Fibroblast of lung (primary cell): ENCODE measurements at regions not wholly inside any gene's neighbourhood (a gene's known extent, or its start where the extent isn't known, plus 50 kb on each side); places are given as distances from the start of the nearest gene placed in this dataset.

ENCODE experiments used
- DNase-seq, 2 donors: peaks; one replicate each; pipeline versions ENCODE4 v3.0.0 to v3.0.0-alpha.2; 2010; ENCODE audit warnings: low read depth in 2 of 2
- H2AFZ ChIP-seq: 2 replicates; pipeline ENCODE4 v1.5.1; 2012; ENCODE audit warnings: low read length, control low read depth, inconsistent platforms
- H3K27ac ChIP-seq: 2 replicates; pipeline ENCODE4 v1.5.1; 2011; ENCODE audit warnings: low read length, control low read depth; ENCODE audit not compliant: insufficient read depth
- H3K27me3 ChIP-seq: 2 replicates; pipeline ENCODE4 v1.5.1; 2011; ENCODE audit warnings: mild to moderate bottlenecking, low read length; ENCODE audit not compliant: control insufficient read depth, insufficient read depth
- H3K36me3 ChIP-seq: 2 replicates; pipeline ENCODE4 v1.5.1; 2011; ENCODE audit warnings: low read length; ENCODE audit not compliant: control insufficient read depth, insufficient read depth
- H3K4me1 ChIP-seq: 2 replicates; pipeline ENCODE4 v1.5.1; 2011; ENCODE audit warnings: low read length; ENCODE audit not compliant: control insufficient read depth, insufficient read depth; ENCODE audit errors: extremely low read depth
- H3K4me2 ChIP-seq: 2 replicates; pipeline ENCODE4 v1.5.1; 2011; ENCODE audit warnings: low read length, control low read depth; ENCODE audit not compliant: insufficient read depth; ENCODE audit errors: extremely low read depth
- H3K4me3 ChIP-seq, 4 experiments: fragments of 200-600 bp in 1 of 4; sonication (generic) in 1 of 4; replicated peaks in 1 of 4; 2 replicates each; pipeline ENCODE4 v1.5.1; 2011 to 2016; ENCODE audit warnings: low read length in 4 of 4, low read depth in 3 of 4, mild to moderate bottlenecking in 3 of 4, control low read depth in 2 of 4, inconsistent platforms in 1 of 4, mixed read lengths in 1 of 4; ENCODE audit not compliant: insufficient read depth in 1 of 4; ENCODE audit errors: control extremely low read depth in 1 of 4
- H3K79me2 ChIP-seq: 2 replicates; pipeline ENCODE4 v1.5.1; 2012; ENCODE audit warnings: mild to moderate bottlenecking, low read length, inconsistent platforms; ENCODE audit not compliant: control insufficient read depth, insufficient read depth
- H3K9ac ChIP-seq: 2 replicates; pipeline ENCODE4 v1.5.1; 2011; ENCODE audit warnings: mild to moderate bottlenecking, low read length, control low read depth; ENCODE audit not compliant: insufficient read depth
- H3K9me3 ChIP-seq: 2 replicates; pipeline ENCODE4 v1.5.1; 2012; ENCODE audit warnings: low read depth, low read length; ENCODE audit not compliant: control insufficient read depth, insufficient read depth
- H4K20me1 ChIP-seq: 2 replicates; pipeline ENCODE4 v1.5.1; 2011; ENCODE audit warnings: low read length; ENCODE audit not compliant: control insufficient read depth, insufficient read depth; ENCODE audit errors: extremely low read depth
- EZH2 ChIP-seq: IDR thresholded peaks from 2 replicates; pipeline ENCODE4 v1.5.1; 2012; ENCODE audit warnings: low read length, control low read depth, mild to moderate bottlenecking; ENCODE audit errors: missing control alignments
- TF ChIP-seq, protein P1 (sequence below), 2 donors: IDR thresholded peaks in 1 of 2; conservative IDR thresholded peaks in 1 of 2; 1 replicate in 1 of 2; 2 replicates in 1 of 2; pipeline ENCODE4 v1.5.1; 2011 to 2012; ENCODE audit warnings: low read length in 2 of 2, control low read depth in 1 of 2, inconsistent platforms in 1 of 2, low read depth in 1 of 2, mild to moderate bottlenecking in 1 of 2

DNA sequence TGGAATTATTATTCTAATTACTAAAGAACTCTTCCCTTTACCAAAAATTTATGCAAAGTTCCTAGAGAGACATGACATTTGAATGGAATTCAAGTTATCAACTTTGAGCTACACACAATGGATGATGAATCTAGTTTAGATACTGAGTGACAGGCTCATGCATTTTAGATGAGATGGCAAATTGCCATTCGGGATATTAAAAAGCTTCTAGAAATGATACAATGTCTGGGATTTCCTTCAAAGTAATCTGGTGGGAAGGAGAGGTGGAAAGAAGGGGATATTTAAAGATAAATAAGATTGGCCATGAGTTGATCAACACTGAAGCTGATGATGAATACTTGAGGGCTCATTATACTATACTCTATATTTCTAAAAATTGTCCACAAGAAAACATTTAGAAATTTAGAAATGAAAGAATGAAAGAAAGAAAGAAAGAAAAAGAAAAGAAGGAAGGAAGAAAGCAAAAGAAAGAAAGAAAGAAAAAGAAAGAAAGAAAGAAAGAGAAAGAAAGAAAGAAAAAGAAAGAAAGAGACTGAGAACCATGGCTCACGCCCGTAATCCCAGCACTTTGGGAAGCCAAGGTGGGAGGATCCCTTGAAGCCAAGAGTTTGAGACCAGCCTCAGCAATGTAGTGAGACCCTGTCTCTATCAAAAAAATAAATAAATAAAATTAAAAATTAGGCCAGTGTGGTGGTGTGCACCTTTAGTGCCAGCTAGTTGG lies 62.6 kb upstream of the NEDD4L start:
- H2AFZ ChIP-seq: no peak overlapping the region
- H3K4me3 ChIP-seq: no peak overlapping the region
- H3K9me3 ChIP-seq: no peaks in the 10 kb centered on the region
- H3K27me3 ChIP-seq: peaks cover 3% of the 10 kb centered on the region
- TF ChIP-seq, protein P1, sequence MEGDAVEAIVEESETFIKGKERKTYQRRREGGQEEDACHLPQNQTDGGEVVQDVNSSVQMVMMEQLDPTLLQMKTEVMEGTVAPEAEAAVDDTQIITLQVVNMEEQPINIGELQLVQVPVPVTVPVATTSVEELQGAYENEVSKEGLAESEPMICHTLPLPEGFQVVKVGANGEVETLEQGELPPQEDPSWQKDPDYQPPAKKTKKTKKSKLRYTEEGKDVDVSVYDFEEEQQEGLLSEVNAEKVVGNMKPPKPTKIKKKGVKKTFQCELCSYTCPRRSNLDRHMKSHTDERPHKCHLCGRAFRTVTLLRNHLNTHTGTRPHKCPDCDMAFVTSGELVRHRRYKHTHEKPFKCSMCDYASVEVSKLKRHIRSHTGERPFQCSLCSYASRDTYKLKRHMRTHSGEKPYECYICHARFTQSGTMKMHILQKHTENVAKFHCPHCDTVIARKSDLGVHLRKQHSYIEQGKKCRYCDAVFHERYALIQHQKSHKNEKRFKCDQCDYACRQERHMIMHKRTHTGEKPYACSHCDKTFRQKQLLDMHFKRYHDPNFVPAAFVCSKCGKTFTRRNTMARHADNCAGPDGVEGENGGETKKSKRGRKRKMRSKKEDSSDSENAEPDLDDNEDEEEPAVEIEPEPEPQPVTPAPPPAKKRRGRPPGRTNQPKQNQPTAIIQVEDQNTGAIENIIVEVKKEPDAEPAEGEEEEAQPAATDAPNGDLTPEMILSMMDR (conservative IDR thresholded peaks at IDR 0.05 in 1 of 2, IDR thresholded peaks at IDR 0.05 in 1 of 2; ENCODE audit: low read depth in 1 of 2, low read length in 2 of 2): no peak
- TF ChIP-seq EZH2: no peak
- no peak overlapping the region for H3K4me2 ChIP-seq
- DNase-seq: no peak
- no peak overlapping the region for H3K27ac ChIP-seq
- no peaks in the 10 kb centered on the region for H4K20me1 ChIP-seq
- no peaks in the 10 kb centered on the region for H3K4me1 ChIP-seq
- no peak overlapping the region for H3K9ac ChIP-seq
- no peaks in the 10 kb centered on the region for H3K79me2 ChIP-seq
- no peaks in the 10 kb centered on the region for H3K36me3 ChIP-seq

DNA sequence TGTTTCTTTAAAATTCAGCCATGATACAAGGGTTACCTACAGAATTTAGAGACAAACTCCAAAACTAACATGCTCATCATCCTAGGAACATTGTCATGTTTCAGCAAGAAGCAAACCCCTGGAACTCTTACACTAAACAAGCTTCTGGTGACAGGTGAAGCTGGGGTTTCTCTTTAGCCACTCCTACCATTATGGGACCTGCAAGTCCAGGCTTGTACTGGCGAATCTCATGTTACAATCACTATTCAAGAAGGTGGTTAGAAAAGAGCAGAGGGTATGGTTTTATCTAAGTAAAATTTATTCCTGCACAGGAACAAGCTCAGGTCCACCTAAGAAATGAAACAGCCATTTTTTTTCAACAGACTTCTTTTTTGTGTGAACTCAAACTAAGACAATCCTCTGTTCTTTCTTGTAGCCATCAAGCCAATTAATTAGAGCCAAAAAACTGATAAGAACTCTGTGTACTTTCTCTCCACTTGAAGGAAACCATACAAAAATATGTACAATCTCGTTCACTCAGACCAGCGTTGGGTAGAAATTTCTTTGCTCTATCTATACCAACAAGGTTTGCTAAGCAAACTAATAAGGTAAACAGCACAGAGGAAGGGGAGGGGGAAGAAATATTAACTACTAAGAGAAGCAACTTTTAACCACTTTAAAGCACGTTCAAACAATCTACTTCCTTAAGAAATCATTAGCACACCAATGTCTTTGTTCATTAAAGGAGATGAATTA lies 63.3 kb upstream of the NEDD4L start:
- no peaks in the 10 kb centered on the region for H3K9me3 ChIP-seq
- TF ChIP-seq, protein P1 (conservative IDR thresholded peaks at IDR 0.05 in 1 of 2, IDR thresholded peaks at IDR 0.05 in 1 of 2; ENCODE audit: low read depth in 1 of 2, low read length in 2 of 2): no peak
- TF ChIP-seq EZH2: no peak
- H3K4me1 ChIP-seq: no peaks in the 10 kb centered on the region
- no peak overlapping the region for H3K9ac ChIP-seq
- no peaks in the 10 kb centered on the region for H3K36me3 ChIP-seq
- H3K27ac ChIP-seq: no peak overlapping the region
- no peak overlapping the region for H2AFZ ChIP-seq
- H3K79me2 ChIP-seq: no peaks in the 10 kb centered on the region
- peaks cover 3% of the 10 kb centered on the region for H3K27me3 ChIP-seq
- no peaks in the 10 kb centered on the region for H4K20me1 ChIP-seq
- no peak for DNase-seq
- H3K4me3 ChIP-seq: no peak overlapping the region
- no peak overlapping the region for H3K4me2 ChIP-seq

DNA sequence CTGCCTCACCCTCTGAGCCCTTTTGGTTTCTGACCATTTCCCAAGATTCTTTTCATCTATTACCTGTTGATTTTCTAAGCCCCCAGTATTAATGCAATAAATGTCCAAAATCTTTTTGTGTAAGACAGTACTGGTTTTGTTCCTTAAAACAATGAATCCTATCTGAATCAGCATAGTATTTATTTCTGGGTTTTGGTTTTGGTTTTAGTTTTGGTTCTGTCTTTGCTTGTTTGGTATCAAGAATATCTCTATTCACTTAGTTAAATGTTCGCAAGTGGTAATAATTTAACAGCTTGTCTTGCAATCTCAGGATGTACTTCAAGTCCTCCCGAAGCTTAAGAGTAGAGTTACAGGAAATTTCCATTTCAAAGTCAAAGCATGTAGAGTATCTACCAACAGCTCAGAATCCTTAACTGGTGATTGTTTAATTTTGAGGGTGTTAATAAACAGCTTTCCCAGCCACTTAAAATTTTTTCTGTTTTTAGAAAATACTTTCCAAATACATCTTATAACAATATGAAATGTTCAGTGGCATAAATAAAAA lies 67.7 kb upstream of the NEDD4L start:
- Histone ChIP-seq H3K9me3 (no peaks in the 10 kb centered on the region), H2AFZ (no peak overlapping the region), H3K9ac (no peak overlapping the region), H3K4me1 (no peaks in the 10 kb centered on the region), H3K4me3 (no peak overlapping the region), H3K27ac (no peak overlapping the region), H4K20me1 (no peaks in the 10 kb centered on the region), H3K36me3 (no peaks in the 10 kb centered on the region), H3K79me2 (no peaks in the 10 kb centered on the region), H3K4me2 (no peak overlapping the region), H3K27me3 (peaks cover 2% of the 10 kb centered on the region)
- no peak for DNase-seq
- TF ChIP-seq, protein P1 (conservative IDR thresholded peaks at IDR 0.05 in 1 of 2, IDR thresholded peaks at IDR 0.05 in 1 of 2; ENCODE audit: low read depth in 1 of 2, low read length in 2 of 2): no peak
- TF ChIP-seq EZH2: no peak
